ENCODE measurements at regions not wholly inside any gene's neighbourhood (a gene's known extent, or its start where the extent isn't known, plus 50 kb on each side); places are given as distances from the start of the nearest gene placed in this dataset.

GRCh38 chr2:14557111-14557510 lies 75.4 kb upstream of the LRATD1 start:
- DNase-seq: no peak

GRCh38 chr2:14557916-14558315 lies 74.6 kb upstream of the LRATD1 start:
- DNase-seq: no peak

GRCh38 chr2:14558335-14558919 lies 74.1 kb upstream of the LRATD1 start:
- DNase-seq: no peak

GRCh38 chr2:14560716-14561115 lies 71.8 kb upstream of the LRATD1 start:
- DNase-seq: no peak

GRCh38 chr2:14563324-14563723 lies 69.2 kb upstream of the LRATD1 start:
- no peak for DNase-seq

GRCh38 chr2:14565666-14566065 lies 66.9 kb upstream of the LRATD1 start:
- DNase-seq: no peak

- no peak for DNase-seq
These were observed 65.0 kb upstream of the LRATD1 start for GRCh38 chr2:14567561-14567960.

- no peak for DNase-seq
These were observed 63.2 kb upstream of the LRATD1 start for GRCh38 chr2:14569294-14569693.

GRCh38 chr2:14572633-14573032 lies 59.9 kb upstream of the LRATD1 start:
- no peak for DNase-seq

- DNase-seq: peak in 3 of 56 donors; percentile 1 to 35 (median 2)
These were observed 54.7 kb upstream of the LRATD1 start for GRCh38 chr2:14577843-14578242.

All from nucleus accumbens (tissue), 56 donors.